HEK293T (cell line): ENCODE measurements at regions not wholly inside any gene's neighbourhood (a gene's known extent, or its start where the extent isn't known, plus 50 kb on each side); places are given as distances from the start of the nearest gene placed in this dataset.

Experiments used
- BHLHE40 ChIP-seq: fragments of 450-650 bp; IDR thresholded peaks from 2 replicates; pipeline ENCODE4 v1.6.1; 2016; ENCODE audit warnings: mild to moderate bottlenecking, moderate library complexity, borderline replicate concordance
- CTBP1 ChIP-seq: fragments of 450-650 bp; IDR thresholded peaks from 2 replicates; pipeline ENCODE4 v1.6.1; 2016; ENCODE audit warnings: borderline replicate concordance
- ELF4 ChIP-seq: fragments of 450-650 bp; IDR thresholded peaks from 2 replicates; pipeline ENCODE4 v1.6.1; 2017; ENCODE audit warnings: antibody characterized with exemption
- FOXM1 ChIP-seq: fragments of 450-650 bp; IDR thresholded peaks from 2 replicates; pipeline ENCODE4 v1.6.1; 2017; ENCODE audit warnings: mild to moderate bottlenecking, borderline replicate concordance
- HDGF ChIP-seq: fragments of 450-650 bp; IDR thresholded peaks from 2 replicates; pipeline ENCODE4 v1.6.1; 2017; ENCODE audit warnings: antibody characterized with exemption, borderline replicate concordance
- NFRKB ChIP-seq: fragments of 450-650 bp; IDR thresholded peaks from 2 replicates; pipeline ENCODE4 v1.6.1; 2016; ENCODE audit warnings: mild to moderate bottlenecking, moderate library complexity
- SP1 ChIP-seq: fragments of 450-650 bp; IDR thresholded peaks from 2 replicates; pipeline ENCODE4 v1.6.1; 2017
- TARDBP ChIP-seq: fragments of 450-650 bp; IDR thresholded peaks from 2 replicates; pipeline ENCODE4 v1.6.1; 2016

DNA sequence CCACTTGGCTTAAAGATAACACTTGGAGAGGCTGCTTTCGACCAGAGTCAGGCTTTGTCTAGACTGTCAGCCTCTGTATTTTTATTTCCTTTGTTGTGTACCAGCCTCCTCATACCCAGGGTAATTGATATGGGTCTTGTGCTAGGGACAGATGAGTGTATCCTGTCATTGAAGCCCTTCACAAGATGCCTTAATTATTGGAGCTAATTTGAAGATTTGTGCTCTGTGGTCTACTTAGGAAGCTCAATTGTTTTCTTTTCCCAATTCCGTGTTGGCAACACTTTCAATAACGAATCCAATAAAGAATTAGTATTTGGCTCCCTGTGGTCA is 60.5 kb upstream of the DPH6 start:
- TF ChIP-seq ELF4 (no peak), TARDBP (no peak), FOXM1 (no peak), BHLHE40 (no peak), SP1 (no peak), NFRKB (no peak), HDGF (no peak), CTBP1 (no peak)
